CD8-positive, alpha-beta memory T cell (primary cell): ENCODE measurements at regions not wholly inside any gene's neighbourhood (a gene's known extent, or its start where the extent isn't known, plus 50 kb on each side); places are given as distances from the start of the nearest gene placed in this dataset.

Experiments
- CTCF ChIA-PET: fragments of 350-600 bp; sonication (Branson Sonifier 250); formaldehyde crosslinking; loops from one replicate; lab custom pipeline; 2021; ENCODE audit warnings: antibody characterized with exemption; lab: Charles Lee
- POLR2A ChIA-PET: fragments of 350-600 bp; sonication (Branson Sonifier 250); formaldehyde crosslinking; loops from one replicate; lab custom pipeline; 2021; ENCODE audit warnings: antibody characterized with exemption; lab: Charles Lee
- DNase-seq, 5 donors: peaks; one replicate each; pipeline versions ENCODE4 v3.0.0 to v3.0.0-alpha.2; 2020 to 2022; ENCODE audit warnings: mixed read lengths in 1 of 5
- H3K27ac ChIP-seq: one replicate; pipeline ENCODE4 v1.7.0; 2013; ENCODE audit warnings: low read depth, mild to moderate bottlenecking, low read length, moderate library complexity
- H3K27me3 ChIP-seq: 2 replicates; pipeline ENCODE4 v1.7.0; 2013; ENCODE audit warnings: low read length, mild to moderate bottlenecking; ENCODE audit not compliant: insufficient read depth, poor library complexity, severe bottlenecking
- H3K36me3 ChIP-seq: 2 replicates; pipeline ENCODE4 v1.7.0; 2013; ENCODE audit warnings: mild to moderate bottlenecking, low read length, moderate library complexity; ENCODE audit not compliant: insufficient read depth
- H3K4me1 ChIP-seq: 2 replicates; pipeline ENCODE4 v1.7.0; 2013; ENCODE audit warnings: mild to moderate bottlenecking, low read length, moderate library complexity; ENCODE audit not compliant: insufficient read depth
- H3K4me3 ChIP-seq: 2 replicates; pipeline ENCODE4 v1.7.0; 2013; ENCODE audit warnings: mild to moderate bottlenecking, low read length
- H3K9me3 ChIP-seq: 2 replicates; pipeline ENCODE4 v1.7.0; 2013; ENCODE audit warnings: mild to moderate bottlenecking, low read length
- H3K27ac Mint-ChIP-seq, 8 donors: one replicate each; pipeline ENCODE4 v1.8.0; 2020 to 2021; ENCODE audit warnings: mixed read lengths in 8 of 8, mild to moderate bottlenecking in 6 of 8, inconsistent platforms in 3 of 8, moderate library complexity in 3 of 8
- H3K27me3 Mint-ChIP-seq, 2 donors: one replicate each; pipeline ENCODE4 v1.8.0; 2020 to 2021; ENCODE audit warnings: mixed read lengths in 2 of 2, mild to moderate bottlenecking in 1 of 2, moderate library complexity in 1 of 2
- H3K36me3 Mint-ChIP-seq, 3 donors: one replicate each; pipeline ENCODE4 v1.8.0; 2020 to 2021; ENCODE audit warnings: mixed read lengths in 3 of 3, inconsistent platforms in 1 of 3, mild to moderate bottlenecking in 1 of 3
- H3K4me1 Mint-ChIP-seq, 3 donors: one replicate each; pipeline ENCODE4 v1.8.0; 2020 to 2021; ENCODE audit warnings: mixed read lengths in 3 of 3, inconsistent platforms in 1 of 3, mild to moderate bottlenecking in 1 of 3
- H3K4me3 Mint-ChIP-seq, 7 donors: one replicate each; pipeline ENCODE4 v1.8.0; 2020 to 2021; ENCODE audit warnings: mixed read lengths in 7 of 7, mild to moderate bottlenecking in 6 of 7, moderate library complexity in 4 of 7, inconsistent platforms in 2 of 7
- H3K9me3 Mint-ChIP-seq, 5 donors: one replicate each; pipeline ENCODE4 v1.8.0; 2020 to 2022; ENCODE audit warnings: mixed read lengths in 5 of 5, mild to moderate bottlenecking in 3 of 5, moderate library complexity in 2 of 5, inconsistent platforms in 1 of 5

GRCh38 chr2:23204685-23205242 lies 180.2 kb upstream of the KLHL29 start:
- peaks cover 0 to 12% (median 8%) of the 10 kb centered on the region in 5 donors for H3K9me3 Mint-ChIP-seq

DNA sequence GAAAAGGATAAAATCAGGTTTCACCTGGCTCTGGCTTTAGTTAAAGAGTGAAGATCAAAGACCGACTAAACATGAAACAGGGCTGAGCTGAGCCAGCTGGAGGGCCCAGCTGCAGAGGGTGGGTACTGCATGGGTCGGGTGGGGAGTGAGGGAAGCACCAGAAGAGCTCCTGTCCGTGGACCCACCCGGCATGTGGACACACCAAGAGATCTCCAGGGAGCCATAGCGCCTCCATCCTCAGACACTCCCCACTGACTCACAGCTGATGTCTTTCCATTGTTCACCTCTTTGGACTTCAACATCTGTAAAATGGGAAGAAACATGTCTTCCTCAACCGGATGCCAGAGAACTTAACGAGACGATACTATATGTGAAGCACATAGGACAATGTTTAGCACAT lies 178.3 kb upstream of the KLHL29 start:
- no peaks in the 10 kb centered on the region for H3K4me1 Mint-ChIP-seq
- DNase-seq, result no peak
- peaks cover 0 to 10% (median 8%) of the 10 kb centered on the region in 5 donors for H3K9me3 Mint-ChIP-seq
- no peaks in the 10 kb centered on the region for H3K27me3 ChIP-seq
- CTCF ChIA-PET, result no interaction called here
- no peaks in the 10 kb centered on the region for H3K36me3 ChIP-seq
- POLR2A ChIA-PET, result no interaction called here
- no peak overlapping the region for H3K27ac Mint-ChIP-seq
- H3K27me3 Mint-ChIP-seq, result peaks cover 4 to 17% of the 10 kb centered on the region in 2 donors
- H3K9me3 ChIP-seq, result no peaks in the 10 kb centered on the region
- no peak overlapping the region for H3K4me3 Mint-ChIP-seq
- H3K4me3 ChIP-seq, result no peak overlapping the region
- no peaks in the 10 kb centered on the region for H3K36me3 Mint-ChIP-seq
- H3K4me1 ChIP-seq, result no peaks in the 10 kb centered on the region
- no peak overlapping the region for H3K27ac ChIP-seq

More at GRCh38 chr2:23204685-23205242, 180.2 kb upstream of the KLHL29 start:
- no peaks in the 10 kb centered on the region for H3K4me1 ChIP-seq
- H3K27ac ChIP-seq, result no peak overlapping the region
- Mint-ChIP-seq H3K27ac (no peak overlapping the region), H3K4me3 (no peak overlapping the region), H3K4me1 (no peaks in the 10 kb centered on the region), H3K27me3 (peaks cover 3 to 17% of the 10 kb centered on the region in 2 donors), H3K36me3 (no peaks in the 10 kb centered on the region)
- no peak for DNase-seq
- POLR2A ChIA-PET, result no interaction called here
- CTCF ChIA-PET, result no interaction called here
- no peaks in the 10 kb centered on the region for H3K27me3 ChIP-seq
- H3K9me3 ChIP-seq, result no peaks in the 10 kb centered on the region
- H3K36me3 ChIP-seq, result no peaks in the 10 kb centered on the region
- H3K4me3 ChIP-seq, result no peak overlapping the region

- no peaks in the 10 kb centered on the region for H3K27me3 ChIP-seq
- Mint-ChIP-seq H3K36me3 (no peaks in the 10 kb centered on the region), H3K27ac (no peak overlapping the region), H3K4me3 (no peak overlapping the region), H3K9me3 (peaks cover 0 to 10% (median 8%) of the 10 kb centered on the region in 5 donors), H3K27me3 (peaks cover 2 to 17% of the 10 kb centered on the region in 2 donors), H3K4me1 (no peaks in the 10 kb centered on the region)
- DNase-seq, result no peak
- no peaks in the 10 kb centered on the region for H3K4me1 ChIP-seq
- no peaks in the 10 kb centered on the region for H3K36me3 ChIP-seq
- H3K27ac ChIP-seq, result no peak overlapping the region
- POLR2A ChIA-PET, result no interaction called here
- H3K9me3 ChIP-seq, result no peaks in the 10 kb centered on the region
- CTCF ChIA-PET, result no interaction called here
- H3K4me3 ChIP-seq, result no peak overlapping the region
Observed at GRCh38 chr2:23207871-23208270, 177.1 kb upstream of the KLHL29 start.

GRCh38 chr2:23208339-23208738 lies 176.6 kb upstream of the KLHL29 start:
- H3K4me3 Mint-ChIP-seq, result no peak overlapping the region
- peaks cover 0 to 9% (median 6%) of the 10 kb centered on the region in 5 donors for H3K9me3 Mint-ChIP-seq
- Histone ChIP-seq H3K27ac (no peak overlapping the region), H3K27me3 (no peaks in the 10 kb centered on the region), H3K9me3 (no peaks in the 10 kb centered on the region), H3K36me3 (no peaks in the 10 kb centered on the region), H3K4me3 (no peak overlapping the region), H3K4me1 (no peaks in the 10 kb centered on the region)
- POLR2A ChIA-PET, result no interaction called here
- CTCF ChIA-PET, result no interaction called here
- DNase-seq, result no peak
- no peaks in the 10 kb centered on the region for H3K36me3 Mint-ChIP-seq
- H3K27ac Mint-ChIP-seq, result no peak overlapping the region
- no peaks in the 10 kb centered on the region for H3K4me1 Mint-ChIP-seq
- peaks cover 1 to 17% of the 10 kb centered on the region in 2 donors for H3K27me3 Mint-ChIP-seq

DNA sequence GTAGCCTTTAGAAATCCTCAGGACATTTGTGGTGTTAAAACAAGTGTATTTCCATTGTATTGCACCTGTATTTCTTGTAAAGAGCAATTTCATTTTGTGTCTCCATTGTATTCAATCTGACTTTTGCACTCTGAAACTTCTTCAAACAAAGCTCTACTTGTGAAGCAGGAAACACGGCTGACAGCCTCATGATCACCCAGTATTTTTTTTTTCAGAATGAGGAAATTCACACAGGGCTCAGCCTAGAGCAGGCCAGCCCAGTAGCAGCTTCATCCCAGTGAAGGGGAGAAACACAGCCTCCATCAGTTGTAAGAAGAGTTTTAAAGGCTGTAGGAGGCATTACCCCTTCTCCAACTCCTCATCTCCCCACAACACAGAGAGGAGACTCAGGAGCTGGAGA lies 175.9 kb upstream of the KLHL29 start:
- no peaks in the 10 kb centered on the region for H3K36me3 ChIP-seq
- H3K4me3 ChIP-seq, result no peak overlapping the region
- H3K9me3 ChIP-seq, result no peaks in the 10 kb centered on the region
- Mint-ChIP-seq H3K9me3 (peaks cover 0 to 8% (median 2%) of the 10 kb centered on the region in 5 donors), H3K4me1 (no peaks in the 10 kb centered on the region), H3K27me3 (peaks cover 4 to 17% of the 10 kb centered on the region in 2 donors), H3K4me3 (no peak overlapping the region), H3K36me3 (no peaks in the 10 kb centered on the region), H3K27ac (no peak overlapping the region)
- CTCF ChIA-PET, result no interaction called here
- POLR2A ChIA-PET, result no interaction called here
- no peak for DNase-seq
- no peaks in the 10 kb centered on the region for H3K4me1 ChIP-seq
- no peaks in the 10 kb centered on the region for H3K27me3 ChIP-seq
- no peak overlapping the region for H3K27ac ChIP-seq

- Histone ChIP-seq H3K27me3 (no peaks in the 10 kb centered on the region), H3K27ac (no peak overlapping the region), H3K4me1 (no peaks in the 10 kb centered on the region), H3K9me3 (no peaks in the 10 kb centered on the region), H3K36me3 (no peaks in the 10 kb centered on the region), H3K4me3 (no peak overlapping the region)
- ChIA-PET POLR2A (no interaction called here), CTCF (no interaction called here)
- no peaks in the 10 kb centered on the region for H3K4me1 Mint-ChIP-seq
- no peak overlapping the region for H3K27ac Mint-ChIP-seq
- no peak overlapping the region for H3K4me3 Mint-ChIP-seq
- no peak for DNase-seq
- no peaks in the 10 kb centered on the region for H3K36me3 Mint-ChIP-seq
- H3K27me3 Mint-ChIP-seq, result peaks cover 4 to 16% of the 10 kb centered on the region in 2 donors
- peaks cover 0 to 2% (median 0%) of the 10 kb centered on the region in 5 donors for H3K9me3 Mint-ChIP-seq
Observed at GRCh38 chr2:23211987-23212583, 172.9 kb upstream of the KLHL29 start.

DNA sequence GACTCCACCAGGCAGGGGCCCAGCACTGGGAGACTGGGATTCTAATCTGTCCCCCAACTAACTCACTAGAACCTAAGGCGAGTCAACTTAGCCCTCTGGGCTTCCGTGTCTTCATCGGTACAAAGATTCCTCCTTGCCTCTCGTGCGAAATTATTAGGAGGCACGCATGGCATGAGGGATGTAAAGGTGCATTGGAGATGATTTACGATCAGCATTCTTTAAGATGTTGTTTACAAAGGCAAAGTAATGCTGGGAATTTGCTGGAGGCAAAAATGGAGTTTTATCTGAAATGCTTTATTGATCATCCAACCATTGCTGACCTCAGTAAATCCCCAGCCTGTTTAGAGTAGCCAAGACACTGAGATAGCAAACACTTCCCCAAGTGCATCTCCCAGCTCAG lies 171.8 kb upstream of the KLHL29 start:
- Mint-ChIP-seq H3K9me3 (peaks cover 0 to under 1% (median 0%) of the 10 kb centered on the region in 5 donors), H3K36me3 (no peaks in the 10 kb centered on the region), H3K27me3 (peaks cover 4 to 9% of the 10 kb centered on the region in 2 donors), H3K4me3 (no peak overlapping the region), H3K27ac (no peak overlapping the region), H3K4me1 (no peaks in the 10 kb centered on the region)
- H3K36me3 ChIP-seq, result no peaks in the 10 kb centered on the region
- H3K27me3 ChIP-seq, result no peaks in the 10 kb centered on the region
- no peaks in the 10 kb centered on the region for H3K9me3 ChIP-seq
- no peak overlapping the region for H3K4me3 ChIP-seq
- no peak for DNase-seq
- CTCF ChIA-PET, result no interaction called here
- POLR2A ChIA-PET, result no interaction called here
- H3K27ac ChIP-seq, result no peak overlapping the region
- no peaks in the 10 kb centered on the region for H3K4me1 ChIP-seq

GRCh38 chr2:23215016-23215415 lies 170.0 kb upstream of the KLHL29 start:
- Mint-ChIP-seq H3K4me3 (no peak overlapping the region), H3K27me3 (peaks cover 0 to 4% of the 10 kb centered on the region in 2 donors), H3K4me1 (no peaks in the 10 kb centered on the region), H3K9me3 (no peaks in the 10 kb centered on the region), H3K27ac (no peak overlapping the region), H3K36me3 (no peaks in the 10 kb centered on the region)
- Histone ChIP-seq H3K9me3 (no peaks in the 10 kb centered on the region), H3K4me1 (no peaks in the 10 kb centered on the region), H3K36me3 (no peaks in the 10 kb centered on the region), H3K4me3 (no peak overlapping the region), H3K27ac (no peak overlapping the region), H3K27me3 (no peaks in the 10 kb centered on the region)
- CTCF ChIA-PET, result no interaction called here
- DNase-seq, result no peak
- POLR2A ChIA-PET, result no interaction called here
